HG03039 (cell line): ENCODE measurements at regions not wholly inside any gene's neighbourhood (a gene's known extent, or its start where the extent isn't known, plus 50 kb on each side); places are given as distances from the start of the nearest gene placed in this dataset.
"Not testable (repeated sequence)": the region's sequence is repeated elsewhere in the genome, so short reads cannot be mapped to it uniquely, and the experiment has no call there.

Experiments used
- ATAC-seq: cut with Tn5 transposase; IDR thresholded peaks from one replicate; pipeline ENCODE4 v1.9.1; 2021; ENCODE audit warnings: mild to moderate bottlenecking, moderate library complexity; ENCODE audit not compliant: unreplicated experiment

- no peak for ATAC-seq
Observed at GRCh38 chr2:13923823-13924222, 708.7 kb upstream of the LRATD1 start.

GRCh38 chr2:13942111-13942510, 690.4 kb upstream of the LRATD1 start:
- ATAC-seq, result no peak

- ATAC-seq, result no peak
Observed at GRCh38 chr2:13950761-13951160, 681.8 kb upstream of the LRATD1 start.

GRCh38 chr2:13968811-13969210, 663.7 kb upstream of the LRATD1 start:
- no peak for ATAC-seq

- ATAC-seq, result no peak
Observed at GRCh38 chr2:13986119-13986720, 646.3 kb upstream of the LRATD1 start.

- no peak for ATAC-seq
Observed at GRCh38 chr2:13996527-13996926, 636.0 kb upstream of the LRATD1 start.

- no peak for ATAC-seq
Observed at GRCh38 chr2:14011190-14011589, 621.3 kb upstream of the LRATD1 start.

GRCh38 chr2:14015113-14015630, 617.3 kb upstream of the LRATD1 start:
- ATAC-seq, result no peak

GRCh38 chr2:14016289-14016955, 616.1 kb upstream of the LRATD1 start:
- ATAC-seq, result no peak

- no peak for ATAC-seq
Observed at GRCh38 chr2:14018620-14019019, 613.9 kb upstream of the LRATD1 start.

GRCh38 chr2:14023558-14023957, 609.0 kb upstream of the LRATD1 start:
- no peak for ATAC-seq

GRCh38 chr2:14039134-14039533, 593.4 kb upstream of the LRATD1 start:
- no peak for ATAC-seq

GRCh38 chr2:14047491-14047890, 585.0 kb upstream of the LRATD1 start:
- no peak for ATAC-seq

- ATAC-seq, result no peak
Observed at GRCh38 chr2:14051401-14051800, 581.1 kb upstream of the LRATD1 start.

- no peak for ATAC-seq
Observed at GRCh38 chr2:14053105-14053504, 579.4 kb upstream of the LRATD1 start.

- no peak for ATAC-seq
Observed at GRCh38 chr2:14064346-14064745, 568.2 kb upstream of the LRATD1 start.

GRCh38 chr2:14072338-14072737, 560.2 kb upstream of the LRATD1 start:
- no peak for ATAC-seq

- no peak for ATAC-seq
Observed at GRCh38 chr2:14074691-14075090, 557.8 kb upstream of the LRATD1 start.

GRCh38 chr2:14079576-14079975, 552.9 kb upstream of the LRATD1 start:
- no peak for ATAC-seq

- no peak for ATAC-seq
Observed at GRCh38 chr2:14081521-14081920, 551.0 kb upstream of the LRATD1 start.

- ATAC-seq, result no peak
Observed at GRCh38 chr2:14082640-14083039, 549.9 kb upstream of the LRATD1 start.

- ATAC-seq, result no peak
Observed at GRCh38 chr2:14094592-14094991, 537.9 kb upstream of the LRATD1 start.

GRCh38 chr2:14099101-14099500, 533.4 kb upstream of the LRATD1 start:
- not testable (repeated sequence) for ATAC-seq
